ENCODE measurements at regions not wholly inside any gene's neighbourhood (a gene's known extent, or its start where the extent isn't known, plus 50 kb on each side); places are given as distances from the start of the nearest gene placed in this dataset.
A peak's percentile ranks its signal among the peaks of the same experiment; 100 is the strongest.

DNA sequence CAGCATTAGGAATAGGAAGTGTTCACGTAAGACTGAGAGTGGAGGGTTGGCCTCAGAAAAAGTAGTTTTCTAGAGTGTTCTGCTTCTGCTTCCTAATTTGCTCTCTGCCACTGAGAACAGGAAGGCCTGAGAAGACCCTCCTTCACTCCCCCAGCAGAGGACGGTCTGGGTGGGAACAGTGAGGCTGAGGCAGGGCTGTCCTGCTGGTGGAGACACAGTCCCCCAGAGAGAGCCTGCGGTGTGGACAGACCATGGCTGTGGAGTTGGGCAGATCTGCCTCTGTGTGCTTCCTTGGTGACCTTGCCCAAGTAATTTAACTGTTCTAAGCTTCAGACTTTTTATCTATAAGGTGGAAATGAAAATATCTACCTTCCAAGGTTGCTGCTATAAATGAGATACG, 182.3 kb downstream of the DACT1 start (continued):
- no peak for TF ChIP-seq ZNF274 (IDR thresholded peaks at IDR 0.05; ENCODE audit: low read depth, low read length)

- no TSS peak for BruUV-seq (replicated peaks)
- peaks cover 0 to 10% of the 10 kb centered on the region in 2 experiments; a peak in 2 of 4 replicates for H3K4me1 ChIP-seq (ENCODE audit: control insufficient read depth in 1 of 2, insufficient read depth in 2 of 2, low read length in 2 of 2)
- 0 out of 4 replicates have a peak overlapping the region, but pooled peaks of 1 of the 2 experiments have one; percentile 4 for H3K4me3 ChIP-seq (replicated peaks in 1 of 2; ENCODE audit: low read depth in 1 of 2, low read length in 2 of 2)
- no peak overlapping the region for H3K9ac ChIP-seq (ENCODE audit: low read length)
- peak overlapping the region; percentile 54 for H3K4me2 ChIP-seq (ENCODE audit: low read length)
- CTCF ChIA-PET, result no interaction called here
- POLR2A ChIA-PET, result no interaction called here
- H3K9me2 ChIP-seq (ENCODE audit: insufficient read depth), result no peaks in the 10 kb centered on the region
- RAD21 ChIA-PET (ENCODE audit: low non-redundant PET in 1 of 2, low total read pairs in 2 of 2, uncharacterized antibody in 2 of 2, unreplicated experiment in 2 of 2), result no interaction called here
- TF ChIP-seq SP1 (IDR thresholded peaks at IDR 0.05; ENCODE audit: low read depth), result peak; percentile 8; the same call in 1 of the 2 replicates
- TF ChIP-seq FOSL1 (IDR thresholded peaks at IDR 0.05; ENCODE audit: low read depth), result no peak
- TF ChIP-seq ELF1 (IDR thresholded peaks at IDR 0.05; ENCODE audit: borderline replicate concordance, low read depth), result 0 out of 2 replicates have a peak, but pooled peaks have one; percentile 9
- no peak for TF ChIP-seq EZH2 (IDR thresholded peaks at IDR 0.05)
- H2AFZ ChIP-seq (ENCODE audit: low read depth, low read length, poor library complexity, severe bottlenecking), result peak overlapping the region; percentile 74
- intact Hi-C loops (cut with micrococcal nuclease), result no loop called here
- ATAC-seq (peak; percentile 63), DNase-seq (ENCODE audit: low read depth, low spot score) (peak; percentile 8)
- no peaks in the 10 kb centered on the region for H3K36me3 ChIP-seq (ENCODE audit: control insufficient read depth in 1 of 2, insufficient read depth in 2 of 2, low read length in 2 of 2)
- no peaks in the 10 kb centered on the region for H4K20me1 ChIP-seq (ENCODE audit: insufficient read depth)
- H3K9me3 ChIP-seq (ENCODE audit: control insufficient read depth in 1 of 2, insufficient read depth in 1 of 2, low read depth in 1 of 2, low read length in 2 of 2), result no peaks in the 10 kb centered on the region
- no peaks in the 10 kb centered on the region for H3K79me2 ChIP-seq (ENCODE audit: insufficient read depth, low read length)
- H3K27me3 ChIP-seq (ENCODE audit: insufficient read depth, low read length), result no peaks in the 10 kb centered on the region
- no peak overlapping the region for H3K27ac ChIP-seq (ENCODE audit: low read depth, low read length)
Observed at GRCh38 chr14:58821421-58821820, 183.7 kb downstream of the DACT1 start.

- Histone ChIP-seq H3K4me1 (ENCODE audit: control insufficient read depth in 1 of 2, insufficient read depth in 2 of 2, low read length in 2 of 2) (peaks cover 0 to 10% of the 10 kb centered on the region in 2 experiments; a peak in 2 of 4 replicates), H3K36me3 (ENCODE audit: control insufficient read depth in 1 of 2, insufficient read depth in 2 of 2, low read length in 2 of 2) (no peaks in the 10 kb centered on the region), H4K20me1 (ENCODE audit: insufficient read depth) (no peaks in the 10 kb centered on the region), H2AFZ (ENCODE audit: low read depth, low read length, poor library complexity, severe bottlenecking) (no peak overlapping the region), H3K9me2 (ENCODE audit: insufficient read depth) (no peaks in the 10 kb centered on the region), H3K4me2 (ENCODE audit: low read length) (no peak overlapping the region), H3K79me2 (ENCODE audit: insufficient read depth, low read length) (no peaks in the 10 kb centered on the region), H3K9ac (ENCODE audit: low read length) (no peak overlapping the region), H3K4me3 (replicated peaks in 1 of 2; ENCODE audit: low read depth in 1 of 2, low read length in 2 of 2) (no peak overlapping the region), H3K27ac (ENCODE audit: low read depth, low read length) (no peak overlapping the region), H3K9me3 (ENCODE audit: control insufficient read depth in 1 of 2, insufficient read depth in 1 of 2, low read depth in 1 of 2, low read length in 2 of 2) (peaks cover 0 to 8% of the 10 kb centered on the region in 2 experiments; a peak in 1 of 4 replicates), H3K27me3 (ENCODE audit: insufficient read depth, low read length) (no peaks in the 10 kb centered on the region)
- no peak for DNase-seq (ENCODE audit: low read depth, low spot score)
- ATAC-seq, result no peak
- intact Hi-C loops (cut with micrococcal nuclease), result no loop called here
- no TSS peak for BruUV-seq (replicated peaks)
- TF ChIP-seq ZFX (IDR thresholded peaks at IDR 0.05) (no peak), ZNF274 (IDR thresholded peaks at IDR 0.05; ENCODE audit: low read depth, low read length) (no peak), ELF1 (IDR thresholded peaks at IDR 0.05; ENCODE audit: borderline replicate concordance, low read depth) (no peak), ZBTB33 (IDR thresholded peaks at IDR 0.05; ENCODE audit: extremely low read depth, insufficient replicate concordance, low read length) (no peak), YY1 (IDR thresholded peaks at IDR 0.05; ENCODE audit: extremely low read depth, insufficient replicate concordance, low read depth, low read length) (no peak), FOSL1 (IDR thresholded peaks at IDR 0.05; ENCODE audit: low read depth) (no peak), TCF7L2 (IDR thresholded peaks at IDR 0.05; ENCODE audit: borderline replicate concordance, extremely low read depth, insufficient read depth, insufficient read length) (no peak), EZH2 (IDR thresholded peaks at IDR 0.05) (no peak), POLR2A (IDR thresholded peaks at IDR 0.05; ENCODE audit: borderline replicate concordance, extremely low read depth, insufficient read depth, insufficient read length) (no peak), POLR2AphosphoS5 (IDR thresholded peaks at IDR 0.05; ENCODE audit: low read depth, low read length) (no peak), ATF3 (IDR thresholded peaks at IDR 0.05) (no peak), SRF (IDR thresholded peaks at IDR 0.05; ENCODE audit: low read depth) (no peak), RAD21 (IDR thresholded peaks at IDR 0.05; ENCODE audit: low read depth) (no peak), SP1 (IDR thresholded peaks at IDR 0.05; ENCODE audit: low read depth) (no peak), EGR1 (IDR thresholded peaks at IDR 0.05; ENCODE audit: low read depth) (no peak), JUND (IDR thresholded peaks at IDR 0.05) (no peak), EZH2phosphoT487 (IDR thresholded peaks at IDR 0.05; ENCODE audit: borderline replicate concordance) (no peak)
- TF ChIP-seq, protein P1, sequence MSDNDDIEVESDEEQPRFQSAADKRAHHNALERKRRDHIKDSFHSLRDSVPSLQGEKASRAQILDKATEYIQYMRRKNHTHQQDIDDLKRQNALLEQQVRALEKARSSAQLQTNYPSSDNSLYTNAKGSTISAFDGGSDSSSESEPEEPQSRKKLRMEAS (IDR thresholded peaks at IDR 0.05), result no peak
- POLR2A ChIA-PET, result no interaction called here
- RAD21 ChIA-PET (ENCODE audit: low non-redundant PET in 1 of 2, low total read pairs in 2 of 2, uncharacterized antibody in 2 of 2, unreplicated experiment in 2 of 2), result no interaction called here
- CTCF ChIA-PET, result no interaction called here
Observed at GRCh38 chr14:58822856-58823255, 185.1 kb downstream of the DACT1 start.
